ENCODE measurements at regions not wholly inside any gene's neighbourhood (a gene's known extent, or its start where the extent isn't known, plus 50 kb on each side); places are given as distances from the start of the nearest gene placed in this dataset.

- DNase-seq (ENCODE audit: low read depth): no peak
These were observed 336.0 kb upstream of the TNP1 start for GRCh38 chr2:217195658-217196446.

- no peak for DNase-seq (ENCODE audit: low read depth)
These were observed 335.2 kb upstream of the TNP1 start for GRCh38 chr2:217195016-217195415.

- no peak for DNase-seq (ENCODE audit: low read depth)
These were observed 333.8 kb upstream of the TNP1 start for GRCh38 chr2:217193431-217194340.

GRCh38 chr2:217192366-217192765 lies 332.5 kb upstream of the TNP1 start:
- no peak for DNase-seq (ENCODE audit: low read depth)

- no peak for DNase-seq (ENCODE audit: low read depth)
These were observed 329.9 kb upstream of the TNP1 start for GRCh38 chr2:217189747-217190146.

- DNase-seq (ENCODE audit: low read depth): no peak
These were observed 329.3 kb upstream of the TNP1 start for GRCh38 chr2:217189131-217189530.

GRCh38 chr2:217186668-217187159 lies 326.9 kb upstream of the TNP1 start:
- no peak for DNase-seq (ENCODE audit: low read depth)

GRCh38 chr2:217186152-217186551 lies 326.3 kb upstream of the TNP1 start:
- DNase-seq (ENCODE audit: low read depth): no peak

- DNase-seq (ENCODE audit: low read depth): no peak
These were observed 325.6 kb upstream of the TNP1 start for GRCh38 chr2:217185265-217185995.

- no peak for DNase-seq (ENCODE audit: low read depth)
These were observed 324.4 kb upstream of the TNP1 start for GRCh38 chr2:217184242-217184641.

GRCh38 chr2:217183471-217183870 lies 323.6 kb upstream of the TNP1 start:
- DNase-seq (ENCODE audit: low read depth): no peak

- DNase-seq (ENCODE audit: low read depth): no peak
These were observed 323.1 kb upstream of the TNP1 start for GRCh38 chr2:217182926-217183325.

GRCh38 chr2:217181512-217181911 lies 321.6 kb upstream of the TNP1 start:
- no peak for DNase-seq (ENCODE audit: low read depth)

- DNase-seq (ENCODE audit: low read depth): no peak
These were observed 320.0 kb upstream of the TNP1 start for GRCh38 chr2:217179854-217180253.

GRCh38 chr2:217178341-217178740 lies 318.5 kb upstream of the TNP1 start:
- DNase-seq (ENCODE audit: low read depth): no peak

GRCh38 chr2:217177720-217178119 lies 317.9 kb upstream of the TNP1 start:
- no peak for DNase-seq (ENCODE audit: low read depth)

- DNase-seq (ENCODE audit: low read depth): no peak
These were observed 312.0 kb upstream of the TNP1 start for GRCh38 chr2:217171874-217172273.

- no peak for DNase-seq (ENCODE audit: low read depth)
These were observed 308.6 kb upstream of the TNP1 start for GRCh38 chr2:217168496-217168895.

- no peak for DNase-seq (ENCODE audit: low read depth)
These were observed 307.7 kb upstream of the TNP1 start for GRCh38 chr2:217167531-217167930.

GRCh38 chr2:217166241-217166850 lies 306.5 kb upstream of the TNP1 start:
- DNase-seq (ENCODE audit: low read depth): no peak

GRCh38 chr2:217165547-217165946 lies 305.7 kb upstream of the TNP1 start:
- DNase-seq (ENCODE audit: low read depth): no peak

GRCh38 chr2:217163987-217164386 lies 304.1 kb upstream of the TNP1 start:
- DNase-seq (ENCODE audit: low read depth): no peak

Data from stimulated activated CD8-positive, alpha-beta memory T cell treated with anti-CD3 and anti-CD28 coated beads, Interleukin-4, amount 100 ng/mL, for 24 hours (primary cell).